HG03097 (cell line): ENCODE measurements at regions not wholly inside any gene's neighbourhood (a gene's known extent, or its start where the extent isn't known, plus 50 kb on each side); places are given as distances from the start of the nearest gene placed in this dataset.

Experiments used
- ATAC-seq: cut with Tn5 transposase; IDR thresholded peaks from one replicate; pipeline ENCODE4 v1.9.1; 2021; ENCODE audit not compliant: unreplicated experiment, low FRiP score

GRCh38 chr18:27239669-27240068 is 54.6 kb upstream of the CHST9 start:
- no peak for ATAC-seq

- no peak for ATAC-seq
Measured at GRCh38 chr18:27235218-27235870, 50.2 kb upstream of the CHST9 start.
